ENCODE measurements at regions not wholly inside any gene's neighbourhood (a gene's known extent, or its start where the extent isn't known, plus 50 kb on each side); places are given as distances from the start of the nearest gene placed in this dataset.
A peak's percentile ranks its signal among the peaks of the same experiment; 100 is the strongest.
"Not testable (repeated sequence)": the region's sequence is repeated elsewhere in the genome, so short reads cannot be mapped to it uniquely, and the experiment has no call there.

DNA sequence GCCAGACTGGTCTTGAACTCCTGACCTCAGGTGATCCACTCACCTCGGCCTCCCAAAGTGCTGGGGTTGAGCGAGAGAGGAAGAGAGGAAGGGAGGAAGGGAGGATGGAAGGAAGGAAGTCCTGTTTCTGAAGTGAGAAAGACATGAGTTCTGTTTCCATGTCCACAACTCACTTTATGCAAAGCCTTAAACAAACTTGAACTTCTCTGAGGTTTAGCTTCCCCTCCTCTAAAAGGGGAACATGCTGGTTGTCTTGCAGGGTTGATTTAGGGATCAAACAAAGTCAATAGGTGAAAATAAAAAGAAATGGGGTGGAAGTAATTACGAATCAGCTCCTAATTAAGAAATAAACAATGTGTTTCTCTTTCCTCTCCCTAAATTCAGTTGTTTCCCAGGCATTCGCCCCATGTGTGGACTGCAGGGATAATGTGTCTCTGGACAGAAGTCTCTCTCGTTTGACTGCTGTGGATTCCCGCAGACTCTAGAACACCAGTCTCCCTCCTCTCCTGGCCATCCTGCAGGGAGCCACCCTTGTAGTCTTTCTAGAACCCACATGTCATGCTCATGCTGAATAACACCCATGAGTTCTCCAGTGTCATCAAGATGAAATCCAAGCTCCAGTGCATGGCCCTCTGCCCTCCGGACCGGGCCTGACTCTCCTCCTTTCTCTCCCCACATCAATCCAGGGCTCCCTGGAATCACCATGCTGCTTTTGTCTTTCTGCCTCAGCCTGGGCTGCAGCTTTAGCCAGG lies 229.3 kb upstream of the TRIB2 start:
- Mint-ChIP-seq H3K9me3 (ENCODE audit: low read depth) (peaks cover 12% of the 10 kb centered on the region), H3K27me3 (ENCODE audit: low read depth) (no peaks in the 10 kb centered on the region), H3K27ac (ENCODE audit: unreplicated experiment) (peak overlapping the region; percentile 41), H3K36me3 (ENCODE audit: low read depth) (no peaks in the 10 kb centered on the region), H3K4me1 (ENCODE audit: low read depth) (peaks cover 62% of the 10 kb centered on the region), H3K4me3 (ENCODE audit: unreplicated experiment) (no peak overlapping the region)
- TF ChIP-seq, protein P1, sequence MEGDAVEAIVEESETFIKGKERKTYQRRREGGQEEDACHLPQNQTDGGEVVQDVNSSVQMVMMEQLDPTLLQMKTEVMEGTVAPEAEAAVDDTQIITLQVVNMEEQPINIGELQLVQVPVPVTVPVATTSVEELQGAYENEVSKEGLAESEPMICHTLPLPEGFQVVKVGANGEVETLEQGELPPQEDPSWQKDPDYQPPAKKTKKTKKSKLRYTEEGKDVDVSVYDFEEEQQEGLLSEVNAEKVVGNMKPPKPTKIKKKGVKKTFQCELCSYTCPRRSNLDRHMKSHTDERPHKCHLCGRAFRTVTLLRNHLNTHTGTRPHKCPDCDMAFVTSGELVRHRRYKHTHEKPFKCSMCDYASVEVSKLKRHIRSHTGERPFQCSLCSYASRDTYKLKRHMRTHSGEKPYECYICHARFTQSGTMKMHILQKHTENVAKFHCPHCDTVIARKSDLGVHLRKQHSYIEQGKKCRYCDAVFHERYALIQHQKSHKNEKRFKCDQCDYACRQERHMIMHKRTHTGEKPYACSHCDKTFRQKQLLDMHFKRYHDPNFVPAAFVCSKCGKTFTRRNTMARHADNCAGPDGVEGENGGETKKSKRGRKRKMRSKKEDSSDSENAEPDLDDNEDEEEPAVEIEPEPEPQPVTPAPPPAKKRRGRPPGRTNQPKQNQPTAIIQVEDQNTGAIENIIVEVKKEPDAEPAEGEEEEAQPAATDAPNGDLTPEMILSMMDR (IDR thresholded peaks at IDR 0.05), result no peak
- no peak for DNase-seq (ENCODE audit: low spot score)

DNA sequence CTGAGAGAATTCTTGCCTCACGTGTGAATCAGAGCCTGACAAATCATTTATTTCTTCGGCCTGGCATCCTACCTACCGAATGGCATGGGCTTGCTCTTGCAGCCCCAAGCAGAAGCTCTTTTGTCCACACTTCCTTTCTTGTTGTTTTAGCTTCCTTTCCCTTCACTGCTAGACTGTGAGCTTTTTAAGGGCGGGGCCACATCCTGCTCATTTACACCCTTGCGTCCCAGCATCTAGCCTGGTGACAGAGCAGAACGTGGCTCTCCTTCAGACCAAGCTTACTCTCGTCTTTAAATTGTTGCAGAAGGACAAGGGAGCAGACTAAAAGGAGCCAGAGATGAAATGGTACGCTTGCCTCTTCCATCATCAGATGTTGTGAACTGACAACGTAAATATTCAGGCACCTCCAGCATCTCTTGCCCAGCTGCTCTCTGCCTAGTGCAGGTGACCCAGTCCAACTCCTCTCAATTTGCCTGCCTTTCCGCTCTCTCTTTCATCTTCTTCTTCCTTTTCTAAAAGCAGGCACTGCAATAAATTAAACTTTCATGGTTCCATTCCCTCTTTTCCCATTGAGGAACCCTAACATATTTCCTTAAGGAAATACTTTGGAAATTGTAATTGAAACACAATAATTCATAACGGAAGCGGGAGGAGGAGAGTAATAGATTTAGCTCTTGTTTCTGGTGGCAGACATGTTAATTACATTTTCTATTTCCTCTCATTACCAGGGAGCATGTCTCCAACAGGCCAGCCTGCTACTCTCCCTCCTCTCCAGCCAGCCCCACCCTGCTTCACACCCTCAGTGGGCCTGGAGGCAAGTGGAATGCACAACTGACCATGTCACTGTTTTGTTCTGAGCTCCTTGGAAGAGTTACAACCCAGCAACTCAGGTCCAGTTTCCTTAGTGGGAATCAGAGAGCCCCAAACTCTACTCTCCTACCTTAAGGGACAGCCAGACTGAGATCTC lies 228.1 kb upstream of the TRIB2 start:
- H3K4me3 Mint-ChIP-seq (ENCODE audit: unreplicated experiment), result no peak overlapping the region
- H3K4me1 Mint-ChIP-seq (ENCODE audit: low read depth), result peaks cover 67% of the 10 kb centered on the region
- no peaks in the 10 kb centered on the region for H3K27me3 Mint-ChIP-seq (ENCODE audit: low read depth)
- H3K27ac Mint-ChIP-seq (ENCODE audit: unreplicated experiment), result peak overlapping the region; percentile 36
- H3K36me3 Mint-ChIP-seq (ENCODE audit: low read depth), result no peaks in the 10 kb centered on the region
- H3K9me3 Mint-ChIP-seq (ENCODE audit: low read depth), result peaks cover 11% of the 10 kb centered on the region
- DNase-seq (ENCODE audit: low spot score), result no peak
- TF ChIP-seq, protein P1 (IDR thresholded peaks at IDR 0.05), result no peak

DNA sequence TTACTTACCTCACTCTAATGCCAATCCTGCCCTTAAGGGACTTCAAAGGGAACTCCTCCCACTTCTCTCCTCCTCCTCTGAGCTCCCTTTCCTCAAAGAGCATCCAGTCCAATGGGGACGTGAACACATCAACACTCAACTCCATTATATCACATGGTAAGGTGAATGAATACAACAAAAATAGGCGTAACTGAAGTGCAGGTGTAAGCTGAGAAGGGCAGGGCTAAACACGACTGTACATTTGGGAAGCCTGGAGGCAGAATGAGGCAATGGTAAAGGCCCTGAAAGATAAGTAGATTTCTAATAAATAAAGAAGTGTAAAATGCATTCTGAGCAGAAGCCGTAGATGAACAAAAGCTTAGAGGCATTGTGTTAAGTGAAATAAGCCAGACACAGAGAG lies 226.1 kb upstream of the TRIB2 start:
- H3K9me3 Mint-ChIP-seq (ENCODE audit: low read depth), result peaks cover 4% of the 10 kb centered on the region
- no peaks in the 10 kb centered on the region for H3K36me3 Mint-ChIP-seq (ENCODE audit: low read depth)
- no peak for DNase-seq (ENCODE audit: low spot score)
- TF ChIP-seq, protein P1 (IDR thresholded peaks at IDR 0.05), result no peak
- H3K27ac Mint-ChIP-seq (ENCODE audit: unreplicated experiment), result no peak overlapping the region
- H3K4me1 Mint-ChIP-seq (ENCODE audit: low read depth), result peaks cover 50% of the 10 kb centered on the region
- H3K4me3 Mint-ChIP-seq (ENCODE audit: unreplicated experiment), result no peak overlapping the region
- no peaks in the 10 kb centered on the region for H3K27me3 Mint-ChIP-seq (ENCODE audit: low read depth)

DNA sequence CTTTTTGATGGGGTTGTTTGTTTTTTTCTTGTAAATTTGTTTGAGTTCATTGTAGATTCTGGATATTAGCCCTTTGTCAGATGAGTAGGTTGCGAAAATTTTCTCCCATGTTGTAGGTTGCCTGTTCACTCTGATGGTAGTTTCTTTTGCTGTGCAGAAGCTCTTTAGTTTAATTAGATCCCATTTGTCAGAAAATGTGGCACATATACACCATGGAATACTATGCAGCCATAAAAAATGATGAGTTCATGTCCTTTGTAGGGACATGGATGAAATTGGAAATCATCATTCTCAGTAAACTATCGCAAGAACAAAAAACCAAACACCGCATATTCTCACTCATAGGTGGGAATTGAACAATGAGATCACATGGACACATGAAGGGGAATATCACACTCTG lies 224.4 kb upstream of the TRIB2 start:
- not testable (repeated sequence) for H3K27me3 Mint-ChIP-seq (ENCODE audit: low read depth); DNase-seq (ENCODE audit: low spot score); H3K9me3 Mint-ChIP-seq (ENCODE audit: low read depth); H3K4me3 Mint-ChIP-seq (ENCODE audit: unreplicated experiment); H3K27ac Mint-ChIP-seq (ENCODE audit: unreplicated experiment); H3K36me3 Mint-ChIP-seq (ENCODE audit: low read depth)
- peaks cover 33% of the 10 kb centered on the region for H3K4me1 Mint-ChIP-seq (ENCODE audit: low read depth)

DNA sequence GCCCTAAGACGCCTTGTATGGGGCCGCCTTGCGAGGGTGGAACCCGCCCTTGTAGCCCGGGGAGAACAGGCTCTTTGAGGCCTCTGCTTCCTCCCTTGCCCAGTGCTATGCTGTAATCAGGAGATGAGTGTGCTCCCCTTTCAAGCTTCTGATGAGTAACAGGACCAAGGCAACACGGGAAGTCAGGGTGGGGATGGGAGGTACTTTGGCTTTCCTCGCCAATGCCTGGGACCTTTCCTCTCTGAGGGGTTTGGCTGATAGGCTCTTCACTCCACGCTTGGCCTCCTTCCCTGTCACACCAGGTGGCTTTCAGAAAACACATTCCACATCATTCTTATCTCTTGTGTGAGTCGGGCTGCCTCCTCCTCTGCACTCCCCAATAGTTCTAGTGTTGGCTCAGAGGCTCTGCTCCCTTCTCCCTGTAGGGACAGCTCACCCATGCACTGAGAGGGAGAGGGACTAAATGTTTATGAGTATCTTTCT lies 223.7 kb upstream of the TRIB2 start:
- Mint-ChIP-seq H3K4me3 (ENCODE audit: unreplicated experiment) (no peak overlapping the region), H3K27ac (ENCODE audit: unreplicated experiment) (peak overlapping the region; percentile 15), H3K9me3 (ENCODE audit: low read depth) (peaks cover 4% of the 10 kb centered on the region), H3K27me3 (ENCODE audit: low read depth) (no peaks in the 10 kb centered on the region), H3K36me3 (ENCODE audit: low read depth) (no peaks in the 10 kb centered on the region), H3K4me1 (ENCODE audit: low read depth) (peaks cover 26% of the 10 kb centered on the region)
- TF ChIP-seq, protein P1 (IDR thresholded peaks at IDR 0.05), result no peak
- DNase-seq (ENCODE audit: low spot score), result no peak

Data from chondrocyte (in vitro differentiated cells).